HG02610 (cell line): ENCODE measurements at regions not wholly inside any gene's neighbourhood (a gene's known extent, or its start where the extent isn't known, plus 50 kb on each side); places are given as distances from the start of the nearest gene placed in this dataset.
A peak's percentile ranks its signal among the peaks of the same experiment; 100 is the strongest.
"Not testable (repeated sequence)": the region's sequence is repeated elsewhere in the genome, so short reads cannot be mapped to it uniquely, and the experiment has no call there.

Source experiments
- ATAC-seq: cut with Tn5 transposase; IDR thresholded peaks from one replicate; pipeline ENCODE4 v1.9.1; 2021; ENCODE audit warnings: mild to moderate bottlenecking, moderate library complexity; ENCODE audit not compliant: unreplicated experiment

DNA sequence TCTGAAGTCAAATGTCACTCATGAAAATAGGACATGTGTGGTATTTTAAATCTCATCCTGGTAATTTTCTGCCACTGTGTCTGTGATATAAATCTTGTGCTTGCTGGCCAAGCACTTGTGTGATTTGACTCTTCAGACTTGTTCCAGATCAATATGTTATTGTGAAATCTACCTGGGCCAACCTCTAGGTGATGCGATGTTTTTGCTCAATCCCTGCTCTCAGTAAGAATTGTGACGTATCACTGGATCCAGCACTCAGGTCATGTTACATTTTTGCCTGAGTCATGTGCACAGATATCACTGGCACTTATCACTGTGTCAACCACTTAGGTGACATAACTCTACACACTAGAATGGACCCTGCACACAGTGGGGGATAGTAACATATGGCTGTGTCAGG, 100.4 kb upstream of the BPY2C start:
- ATAC-seq, result not testable (repeated sequence)

- ATAC-seq, result peak; percentile 98
Observed at GRCh38 chrY:25148007-25148406, 96.1 kb upstream of the BPY2C start.

- ATAC-seq, result not testable (repeated sequence)
Observed at GRCh38 chrY:25132139-25132849, 80.4 kb upstream of the BPY2C start.

- ATAC-seq, result not testable (repeated sequence)
Observed at GRCh38 chrY:25120897-25121296, 69.0 kb upstream of the BPY2C start.

DNA sequence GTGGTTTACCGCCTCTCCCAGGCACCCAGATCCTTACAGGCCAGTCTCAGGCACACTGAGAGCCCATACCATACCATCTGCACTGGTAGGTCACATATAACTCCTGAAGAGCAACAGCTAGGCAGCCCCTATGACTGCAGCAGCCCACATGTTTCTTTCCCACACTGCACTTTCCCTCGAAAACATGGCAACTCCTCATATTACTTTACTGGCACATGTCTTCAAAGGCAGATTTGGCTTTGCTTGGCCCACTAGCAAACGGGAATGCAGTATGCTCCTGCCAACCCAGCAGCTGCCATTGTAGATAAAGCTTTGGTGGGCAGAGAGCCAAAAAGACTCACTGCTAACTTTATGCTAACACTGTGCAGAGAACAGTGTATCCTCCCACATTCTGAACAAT, 56.3 kb upstream of the BPY2C start:
- ATAC-seq, result not testable (repeated sequence)
